Heart right ventricle (tissue), 16 donors: ENCODE measurements at regions not wholly inside any gene's neighbourhood (a gene's known extent, or its start where the extent isn't known, plus 50 kb on each side); places are given as distances from the start of the nearest gene placed in this dataset.

Source experiments
- ATAC-seq, 8 donors: fragments of 200-7000 bp; cut with Tn5 transposase; one replicate each; pipeline ENCODE4 v1.9.1; 2020; ENCODE audit warnings: mild to moderate bottlenecking in 8 of 8, moderate library complexity in 8 of 8, moderate number of reproducible peaks in 1 of 8
- DNase-seq, 2 donors: peaks; one replicate each; pipeline ENCODE4 v3.0.0-alpha.2; 2020
- H3K27ac ChIP-seq, 10 donors: fragments of 200-600 bp; sonication (generic) in 2 of 10; one replicate each; pipeline versions ENCODE4 v1.5.0 to v1.8.0; 2020 to 2022; ENCODE audit warnings: mild to moderate bottlenecking in 3 of 10
- H3K27me3 ChIP-seq, 7 donors: fragments of 200-600 bp; one replicate each; pipeline ENCODE4 v1.8.0; 2021 to 2022; ENCODE audit warnings: mild to moderate bottlenecking in 2 of 7
- H3K36me3 ChIP-seq, 9 donors: fragments of 200-600 bp; sonication (generic) in 1 of 9; one replicate each; pipeline versions ENCODE4 v1.5.0 to v1.8.0; 2020 to 2022; ENCODE audit warnings: mild to moderate bottlenecking in 2 of 9
- H3K4me1 ChIP-seq, 9 donors: fragments of 200-600 bp; sonication (generic) in 1 of 9; one replicate each; pipeline versions ENCODE4 v1.5.0 to v1.8.0; 2020 to 2022; ENCODE audit warnings: mild to moderate bottlenecking in 4 of 9
- H3K4me3 ChIP-seq, 10 donors: fragments of 200-600 bp; sonication (generic) in 2 of 10; one replicate each; pipeline versions ENCODE4 v1.5.0 to v1.8.0; 2020 to 2022; ENCODE audit warnings: mild to moderate bottlenecking in 7 of 10, moderate library complexity in 2 of 10
- H3K9me3 ChIP-seq, 11 donors: fragments of 200-600 bp in 10 of 11; sonication (generic) in 2 of 11; one replicate each; pipeline versions ENCODE4 v1.5.0 to v1.8.0; 2013 to 2022; ENCODE audit warnings: mild to moderate bottlenecking in 2 of 11, control low read depth in 1 of 11, moderate library complexity in 1 of 11
- CTCF ChIP-seq, 9 donors: fragments of 200-600 bp; sonication (generic) in 2 of 9; IDR thresholded peaks; one replicate each; pipeline versions ENCODE4 v1.5.0 to v1.8.0; 2021 to 2022; ENCODE audit warnings: antibody characterized with exemption in 9 of 9, mild to moderate bottlenecking in 5 of 9, moderate library complexity in 1 of 9
- WGBS, 2 donors: extraction: QIAGEN DNeasy Blood & Tissue Kit; methylation state at CpG; one replicate each; pipeline ENCODE4 v1.1.7; 2013; ENCODE audit warnings: inconsistent platforms in 1 of 2; 5-methylcytosine and 5-hydroxymethylcytosine counted together
- intact Hi-C, 10 donors: fragments of 100-400 bp; cut with DNase I; formaldehyde crosslinking; loops; one replicate each; pipeline versions ENCODE4 v1.11.1 to v1.14.2; 2022
- donor health status: Arrhythmogenic right ventricular cardiomyopathy.
- donor health status: ischemic (EF 13 %, LVEDD 7.1; RV severe dilation, severe dysfunction).
- donor health status: healthy with polysubstance abuse.
- donor health status: DM: no; HTN: yes; CAD: no.
- donor health status: DM: no; HTN: no; CAD: no.
- donor health status: ischemic (EF 25% LVEDD 6.9; RV normal size, moderate dysfunction).
- donor health status: ischemic (EF 25% LVEDD 5.7; RV mildly dilated, moderate dysfunction).
- donor health status: healthy.
- donor health status: DM: yes; HTN: yes; CAD: no.
- donor health status: Ischemic cardiomyopathy.
- donor health status: ischemic (EF 35%, LVEDD 5.7; RV mildly dilated, moderate dysfunction).
- donor health status: nonischemic (EF 11% LVEDD 7.7; RV severe dilation, severe dysfunction).
- donor health status: DM: yes; HTN: yes; CAD: no.
- donor health status: PGD.
- donor health status: ischemic (EF 29% LVEDD 5.4; RV normal size, mild dysfunction).
- donor health status: nonischemic (EF 23%, LVEDD 6.1; RV moderate dilation, normal function).

GRCh38 chr12:4082809-4083403, 190.7 kb upstream of the CCND2 start:
- WGBS, 2 donors = 66 to 67% methylated on average over 13 of the region's 13 CpGs

GRCh38 chr12:4080213-4080612, 193.3 kb upstream of the CCND2 start:
- no peak overlapping the region for H3K4me3 ChIP-seq

More at GRCh38 chr12:4082809-4083403, 190.7 kb upstream of the CCND2 start:
- H3K27ac ChIP-seq = no peak overlapping the region
- intact Hi-C loops = no loop called here
- ATAC-seq (peak in 1 of 8 donors; percentile 52), DNase-seq (no peak)
- no peaks in the 10 kb centered on the region for H3K36me3 ChIP-seq
- peaks cover 0 to 13% (median 0%) of the 10 kb centered on the region in 7 donors for H3K27me3 ChIP-seq
- no peaks in the 10 kb centered on the region for H3K4me1 ChIP-seq
- TF ChIP-seq CTCF (IDR thresholded peaks at IDR 0.05) = no peak
- H3K4me3 ChIP-seq = no peak overlapping the region
- H3K9me3 ChIP-seq = peaks cover 0 to 14% (median 0%) of the 10 kb centered on the region in 11 donors

GRCh38 chr12:4074129-4074528, 199.4 kb upstream of the CCND2 start:
- H3K4me1 ChIP-seq = no peaks in the 10 kb centered on the region
- H3K4me3 ChIP-seq = no peak overlapping the region
- TF ChIP-seq CTCF (IDR thresholded peaks at IDR 0.05) = no peak
- no peak for DNase-seq
- no peak for ATAC-seq
- no peaks in the 10 kb centered on the region for H3K36me3 ChIP-seq
- H3K9me3 ChIP-seq = peaks cover 0 to 21% (median 0%) of the 10 kb centered on the region in 11 donors
- no peak overlapping the region for H3K27ac ChIP-seq
- peaks cover 0 to 14% (median 0%) of the 10 kb centered on the region in 7 donors for H3K27me3 ChIP-seq
- 86 to 90% methylated on average over 4 of the region's 4 CpGs for WGBS, 2 donors
- intact Hi-C loops = no loop called here

More at GRCh38 chr12:4080213-4080612, 193.3 kb upstream of the CCND2 start:
- Histone ChIP-seq H3K27me3 (peaks cover 0 to 16% (median 0%) of the 10 kb centered on the region in 7 donors), H3K9me3 (peaks cover 0 to 23% (median 0%) of the 10 kb centered on the region in 11 donors), H3K4me1 (no peaks in the 10 kb centered on the region), H3K36me3 (no peaks in the 10 kb centered on the region), H3K27ac (no peak overlapping the region)
- no peak for TF ChIP-seq CTCF (IDR thresholded peaks at IDR 0.05)
- intact Hi-C loops = no loop called here
- 98 to 100% methylated on average over 1 of the region's 1 CpG for WGBS, 2 donors
- DNase-seq (no peak), ATAC-seq (no peak)

GRCh38 chr12:4069670-4070010, 196.4 kb upstream of the PARP11 start:
- Histone ChIP-seq H3K4me1 (no peaks in the 10 kb centered on the region), H3K27me3 (peaks cover 0 to 12% (median 7%) of the 10 kb centered on the region in 7 donors), H3K4me3 (no peak overlapping the region), H3K9me3 (no peaks in the 10 kb centered on the region), H3K36me3 (no peaks in the 10 kb centered on the region), H3K27ac (no peak overlapping the region)
- no peak for TF ChIP-seq CTCF (IDR thresholded peaks at IDR 0.05)
- DNase-seq = no peak
- intact Hi-C loops = no loop called here
- no peak for ATAC-seq
- 94 to 95% methylated on average over 3 of the region's 3 CpGs for WGBS, 2 donors
